ENCODE measurements at regions not wholly inside any gene's neighbourhood (a gene's known extent, or its start where the extent isn't known, plus 50 kb on each side); places are given as distances from the start of the nearest gene placed in this dataset.

DNA sequence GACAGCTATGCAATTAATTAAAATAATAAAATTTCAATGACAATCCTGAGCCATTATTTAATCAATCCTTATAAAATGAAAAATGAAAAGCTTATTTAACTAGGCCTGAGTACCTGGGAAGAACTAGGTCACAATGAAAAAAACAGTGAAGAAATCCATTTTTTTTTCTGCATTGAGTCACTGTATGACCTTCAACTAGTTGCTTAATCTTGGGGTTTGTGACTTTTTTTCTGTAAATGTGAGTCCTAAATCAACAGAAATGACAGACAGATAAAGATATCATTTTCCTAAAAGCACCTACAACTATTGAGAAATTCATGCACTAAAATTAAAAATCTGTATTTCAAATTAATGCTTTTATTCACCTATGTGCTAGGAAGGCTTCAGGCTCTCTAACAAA lies 96.8 kb downstream of the TMEM26 start:
- no peak for FAIRE-seq

DNA sequence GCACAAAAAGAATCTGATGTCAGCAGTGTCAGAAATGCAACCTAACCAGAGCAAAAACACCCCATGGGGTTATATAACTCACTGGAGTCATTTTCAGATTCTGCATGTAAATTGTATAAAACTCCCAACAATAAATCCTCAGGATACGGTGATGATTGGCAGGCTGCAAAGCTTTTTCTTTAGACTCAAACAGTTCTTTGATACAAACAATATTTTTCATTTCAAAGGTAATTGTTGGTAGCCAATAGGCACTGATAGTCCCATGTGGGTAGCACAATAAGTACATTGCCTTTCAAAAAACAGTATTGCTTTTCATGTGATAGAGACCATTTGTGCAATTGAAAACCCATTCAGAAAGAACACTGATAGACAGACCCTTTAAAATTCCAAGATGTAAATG lies 98.0 kb downstream of the TMEM26 start:
- FAIRE-seq: no peak

DNA sequence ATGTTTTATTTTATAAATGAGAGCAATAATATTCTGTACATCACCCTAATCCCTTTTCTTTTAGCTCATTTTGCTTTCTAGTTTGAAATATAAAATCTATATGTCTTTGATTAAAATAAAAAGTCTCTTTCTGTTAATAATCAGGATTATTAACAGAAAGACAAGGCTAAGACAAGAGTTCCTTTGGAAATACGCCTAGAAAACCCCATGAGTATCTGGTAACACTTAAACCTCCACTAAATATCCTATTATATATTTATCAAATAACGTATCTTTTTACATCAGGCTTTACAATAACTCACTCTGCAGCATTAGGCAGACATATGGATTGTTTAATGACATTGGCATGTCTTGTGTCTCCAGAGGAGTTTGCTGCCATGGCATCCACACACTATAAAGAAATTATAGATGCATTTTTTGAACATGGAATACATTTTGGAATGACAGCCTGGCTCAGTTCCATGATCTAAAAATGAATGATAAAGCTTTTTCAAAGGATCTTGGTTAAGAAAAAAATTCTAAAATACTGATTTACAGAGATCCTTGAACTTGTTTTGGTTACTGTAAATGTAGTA lies 98.7 kb downstream of the TMEM26 start:
- FAIRE-seq: no peak

- FAIRE-seq: no peak
These were observed 102.4 kb downstream of the TMEM26 start for GRCh38 chr10:61350794-61351193.

DNA sequence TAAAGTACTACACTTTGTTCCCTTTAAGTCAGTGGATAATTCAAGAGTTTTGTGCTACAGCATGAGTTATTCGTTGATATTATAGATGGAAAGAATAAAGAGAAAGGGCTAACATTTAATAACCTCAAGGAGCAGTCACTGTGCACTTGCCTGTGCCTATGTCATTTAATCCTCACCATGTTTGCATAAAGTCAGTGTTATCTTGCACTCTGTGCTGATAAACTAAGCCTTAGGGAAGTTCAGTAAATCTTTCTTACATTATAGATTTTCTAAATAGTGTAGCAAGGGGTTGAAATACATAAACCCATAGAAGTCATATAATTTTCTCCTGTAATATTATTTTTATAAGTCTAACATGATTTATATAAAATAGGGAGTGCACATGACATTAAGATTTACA lies 103.1 kb downstream of the TMEM26 start:
- no peak for FAIRE-seq

GRCh38 chr10:61346796-61347413 lies 106.3 kb downstream of the TMEM26 start:
- FAIRE-seq: no peak

DNA sequence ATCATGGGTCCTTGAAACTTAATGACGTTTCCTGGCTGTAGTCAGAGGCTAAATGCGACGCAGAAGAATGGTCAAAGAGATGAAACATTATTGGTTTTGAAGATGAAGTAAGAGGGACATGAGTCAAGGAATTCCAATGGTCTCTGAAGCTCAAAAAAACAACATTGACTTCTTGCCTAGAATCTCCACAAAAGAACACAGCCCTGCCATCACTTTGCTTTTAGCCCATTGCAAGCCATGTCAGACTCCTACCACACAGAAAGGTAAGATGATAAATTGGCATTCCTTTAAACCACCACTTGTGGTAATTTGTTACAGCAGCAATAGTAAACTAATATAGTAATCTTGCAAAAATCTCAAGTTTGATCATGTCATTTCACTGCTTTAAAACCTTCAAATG lies 109.4 kb downstream of the TMEM26 start:
- no peak for FAIRE-seq

- no peak for FAIRE-seq
These were observed 110.2 kb downstream of the TMEM26 start for GRCh38 chr10:61342858-61343572.

DNA sequence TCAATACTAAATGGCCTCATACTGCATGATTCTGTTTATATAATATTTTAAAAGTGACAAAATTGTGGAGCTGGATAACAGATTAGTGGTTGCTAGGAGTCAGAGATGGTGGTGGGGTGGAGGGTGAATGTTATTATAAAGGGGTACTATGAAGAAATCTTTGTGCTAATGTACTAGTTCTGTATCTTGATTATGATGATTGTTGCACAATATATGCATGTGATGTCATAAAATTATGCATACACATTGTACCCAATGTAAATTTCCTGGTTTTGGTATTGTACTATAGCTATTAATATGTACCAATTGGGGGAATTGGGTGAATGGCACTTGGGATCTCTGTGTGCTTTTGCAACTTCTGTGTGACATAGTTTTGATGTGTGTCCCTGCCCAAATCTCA lies 112.2 kb downstream of the TMEM26 start:
- no peak for FAIRE-seq

DNA sequence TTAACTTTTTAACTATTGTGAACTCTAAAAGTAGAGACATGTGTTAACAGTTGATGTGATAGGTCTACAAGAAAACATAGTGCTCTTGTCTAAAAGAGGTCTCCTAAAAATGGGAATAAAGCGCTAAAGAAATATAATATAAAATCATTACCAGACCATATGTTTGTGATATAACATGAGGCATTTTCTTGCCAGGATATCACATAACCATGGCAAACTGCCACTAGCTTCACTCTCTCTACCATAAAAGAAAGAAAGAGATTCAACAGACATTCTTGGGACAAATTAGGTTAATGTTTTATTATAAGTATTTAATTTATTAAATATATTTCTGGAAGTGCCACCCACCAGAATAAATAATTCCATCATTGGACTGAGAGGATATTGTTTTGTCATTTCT lies 115.0 kb downstream of the TMEM26 start:
- FAIRE-seq: no peak

GRCh38 chr10:61337741-61338140 lies 115.4 kb downstream of the TMEM26 start:
- no peak for FAIRE-seq

GRCh38 chr10:61336831-61337230 lies 116.3 kb downstream of the TMEM26 start:
- FAIRE-seq: no peak

DNA sequence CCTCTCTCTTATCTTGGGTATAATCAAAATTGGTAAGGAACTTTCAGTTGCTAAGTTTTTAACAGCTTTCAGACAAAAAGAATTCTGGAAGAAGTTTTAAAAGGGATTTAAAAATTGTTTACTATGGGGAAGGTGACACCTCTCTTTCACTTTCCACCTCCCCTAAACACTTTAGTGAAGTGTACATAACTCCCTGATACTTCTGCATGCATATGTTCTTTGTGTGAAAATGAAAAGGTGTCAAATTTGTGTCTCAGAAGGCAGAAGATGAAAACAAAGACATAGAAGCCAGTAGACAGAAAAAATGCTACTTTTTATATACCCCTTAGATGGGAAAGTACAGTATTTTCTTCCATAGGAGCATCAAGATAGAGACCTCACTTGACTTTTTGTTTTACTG lies 117.8 kb downstream of the TMEM26 start:
- no peak for FAIRE-seq

DNA sequence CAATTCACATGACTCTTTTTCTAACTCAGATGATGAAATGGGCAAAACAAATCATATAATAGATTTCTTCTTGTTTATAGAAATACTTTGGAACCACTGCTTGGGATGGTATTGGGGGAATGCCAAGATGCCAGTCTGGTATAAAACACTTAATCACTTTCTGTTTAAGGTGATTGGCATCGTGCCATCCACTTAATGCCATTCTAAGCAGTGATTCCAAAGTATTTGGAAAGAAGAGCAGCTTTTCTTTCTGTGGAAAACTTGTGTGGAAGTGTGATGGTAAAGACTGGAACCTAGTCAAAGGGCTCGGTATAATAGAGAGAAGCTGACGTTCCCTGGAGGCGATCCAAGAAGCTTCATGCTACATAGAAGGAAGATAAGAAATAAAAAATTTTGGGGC lies 120.6 kb downstream of the TMEM26 start:
- FAIRE-seq: no peak

- FAIRE-seq: no peak
These were observed 122.5 kb downstream of the TMEM26 start for GRCh38 chr10:61330669-61331068.

GRCh38 chr10:61329854-61330253 lies 123.3 kb downstream of the TMEM26 start:
- FAIRE-seq: no peak

GRCh38 chr10:61325223-61325960 lies 127.8 kb downstream of the TMEM26 start:
- FAIRE-seq: no peak

DNA sequence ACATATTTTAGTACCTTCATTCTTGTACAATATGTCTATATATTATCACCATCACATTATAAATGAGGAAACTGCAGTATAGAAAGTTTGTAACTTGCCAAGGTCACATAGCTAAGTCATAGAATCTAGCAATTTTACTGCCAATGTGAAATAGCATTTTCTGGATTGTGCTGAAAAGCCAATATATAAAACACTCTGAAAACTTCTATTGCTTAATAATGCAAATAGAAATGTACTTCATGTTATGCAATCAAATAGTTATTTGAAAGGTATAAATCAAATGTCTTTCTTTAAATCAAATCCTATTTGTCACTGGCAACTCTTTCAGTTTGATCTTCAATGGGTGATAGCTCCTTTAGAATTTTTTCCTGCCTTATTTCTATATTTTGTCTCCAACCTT lies 129.5 kb downstream of the TMEM26 start:
- no peak for FAIRE-seq

DNA sequence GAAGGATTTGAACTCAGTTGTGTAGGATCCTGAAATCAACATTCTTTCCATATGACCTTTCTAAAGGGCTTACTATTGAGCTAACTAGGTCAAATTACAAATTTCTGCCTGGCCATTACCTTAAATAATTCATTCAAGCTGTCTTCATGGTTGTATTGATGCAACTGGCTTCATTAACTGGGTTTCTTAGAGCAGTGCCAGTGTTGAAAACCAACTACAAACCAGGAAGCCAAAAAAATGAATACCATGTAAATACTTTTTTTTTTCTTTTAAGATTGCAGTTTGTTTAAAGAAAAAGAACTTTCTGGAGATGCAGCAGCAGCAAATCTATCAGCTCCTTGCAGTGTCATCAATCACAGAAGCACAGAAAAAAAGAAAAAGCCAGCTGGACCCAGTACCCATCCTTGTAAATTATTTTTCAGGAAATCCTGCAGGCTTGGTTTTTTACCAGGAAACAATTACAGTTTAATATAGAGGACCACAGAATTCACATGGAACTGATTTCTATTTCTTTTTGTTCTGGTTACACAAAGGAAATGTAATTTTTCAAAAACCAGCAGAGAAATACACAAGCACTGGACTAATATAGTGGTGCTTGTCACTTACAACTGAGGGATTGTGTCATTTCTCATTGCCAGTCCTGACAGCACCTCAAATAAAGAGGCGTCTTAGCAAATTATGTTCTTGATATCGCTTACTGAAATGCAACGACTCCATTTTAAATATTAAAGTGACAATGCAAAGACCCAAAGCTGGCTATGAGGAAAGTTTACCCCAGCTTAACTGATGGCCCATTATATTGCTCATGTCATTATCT lies 131.9 kb downstream of the TMEM26 start:
- FAIRE-seq: no peak

GRCh38 chr10:61320257-61320587 lies 133.0 kb downstream of the TMEM26 start:
- no peak for FAIRE-seq

DNA sequence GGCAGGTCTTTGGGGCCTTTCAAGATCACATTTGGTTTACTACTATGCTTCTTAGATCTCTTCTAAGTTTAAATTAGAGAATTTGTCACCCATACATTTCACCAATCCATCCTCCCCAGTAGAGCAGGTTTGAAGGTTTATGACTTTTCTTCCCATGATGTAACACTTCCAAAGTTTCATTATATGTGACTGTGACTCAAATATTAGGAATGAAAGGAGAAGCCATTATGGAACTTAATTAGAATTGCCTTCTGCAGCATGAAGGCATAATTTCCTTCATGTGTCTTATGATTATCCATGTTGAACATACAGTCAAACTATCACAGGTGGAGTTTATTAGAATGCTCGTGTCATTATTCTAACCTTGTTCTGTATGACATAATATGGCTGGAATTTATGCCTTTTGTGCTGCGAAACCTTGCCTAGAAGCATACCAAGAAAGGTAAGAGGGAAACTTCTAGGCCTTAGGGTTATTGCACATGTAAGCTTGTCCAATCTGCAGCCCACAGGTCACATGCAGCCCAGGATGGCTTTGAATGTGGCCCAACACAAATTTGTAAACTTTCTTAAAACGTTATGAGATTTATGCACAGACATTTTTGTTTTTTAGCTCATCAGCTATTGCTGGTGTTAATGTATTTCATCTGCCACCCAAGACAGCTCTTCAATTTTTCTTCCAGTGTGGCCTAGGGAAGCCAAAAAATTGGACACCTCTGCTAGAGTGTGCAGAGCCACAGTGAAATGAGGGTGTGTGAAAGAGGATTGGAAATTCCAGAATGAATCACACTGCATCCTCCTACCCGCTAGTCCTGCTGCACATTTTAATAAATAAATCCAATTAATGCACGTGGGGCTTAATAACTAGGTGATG lies 133.6 kb downstream of the TMEM26 start:
- no peak for FAIRE-seq

GRCh38 chr10:61318429-61318828 lies 134.8 kb downstream of the TMEM26 start:
- no peak for FAIRE-seq
